ENCODE measurements at regions not wholly inside any gene's neighbourhood (a gene's known extent, or its start where the extent isn't known, plus 50 kb on each side); places are given as distances from the start of the nearest gene placed in this dataset.

DNA sequence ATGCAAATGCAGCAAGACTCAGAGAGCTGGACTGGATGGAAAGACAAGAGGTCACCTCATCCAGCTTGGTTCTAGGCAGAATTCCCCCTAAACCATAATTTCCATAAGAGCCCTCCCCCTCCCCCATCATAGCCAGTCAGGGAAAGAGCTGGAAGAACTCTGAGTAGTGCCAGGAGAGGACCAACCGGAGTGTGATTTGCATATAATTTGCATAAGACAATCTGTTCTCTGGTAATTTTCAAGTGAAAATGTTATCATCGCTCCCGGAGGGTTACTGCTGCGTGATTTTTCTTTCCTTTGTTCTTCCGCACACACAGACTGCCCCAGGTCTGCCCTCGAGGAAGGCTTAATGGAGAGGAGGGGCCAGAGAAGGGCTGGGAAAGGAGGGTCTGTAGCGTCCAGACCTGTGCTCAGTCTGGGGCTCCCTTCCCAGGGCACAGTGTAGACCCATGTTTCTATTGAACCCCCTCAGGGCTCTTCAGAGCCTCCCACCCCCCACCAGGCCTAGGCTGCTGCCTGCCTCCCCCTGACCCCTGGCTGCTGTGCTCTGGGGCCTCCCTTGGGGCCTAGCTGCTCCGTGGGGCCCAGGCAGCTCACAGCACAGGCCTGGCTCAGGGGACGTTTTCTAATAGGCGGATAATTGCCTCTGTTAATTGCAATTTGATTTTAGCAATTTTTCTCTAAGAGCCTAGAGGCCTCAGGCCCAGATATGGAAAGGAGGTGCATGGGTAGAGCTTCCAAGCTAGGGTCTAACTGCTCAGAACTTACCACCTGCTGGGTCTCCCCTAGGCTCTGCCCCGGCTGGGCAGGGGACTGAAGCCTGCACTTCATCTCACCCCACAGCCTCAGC is 90.4 kb upstream of the PJA1 start:
- Histone ChIP-seq H3K27ac (ENCODE audit: low read depth, low read length) (no peak overlapping the region), H3K79me2 (ENCODE audit: insufficient read depth, low read length) (no peaks in the 10 kb centered on the region), H2AFZ (ENCODE audit: low read depth, low read length, poor library complexity, severe bottlenecking) (no peak overlapping the region), H3K9me2 (ENCODE audit: insufficient read depth) (no peaks in the 10 kb centered on the region), H3K4me2 (ENCODE audit: low read length) (no peak overlapping the region), H3K9ac (ENCODE audit: low read length) (no peak overlapping the region), H3K4me1 (ENCODE audit: control insufficient read depth in 1 of 2, insufficient read depth in 2 of 2, low read length in 2 of 2) (no peaks in the 10 kb centered on the region), H4K20me1 (ENCODE audit: insufficient read depth) (no peaks in the 10 kb centered on the region), H3K27me3 (ENCODE audit: insufficient read depth, low read length) (no peaks in the 10 kb centered on the region), H3K36me3 (ENCODE audit: control insufficient read depth in 1 of 2, insufficient read depth in 2 of 2, low read length in 2 of 2) (no peaks in the 10 kb centered on the region), H3K9me3 (ENCODE audit: control insufficient read depth in 1 of 2, insufficient read depth in 1 of 2, low read depth in 1 of 2, low read length in 2 of 2) (no peaks in the 10 kb centered on the region), H3K4me3 (replicated peaks in 1 of 2; ENCODE audit: low read depth in 1 of 2, low read length in 2 of 2) (no peak overlapping the region)
- BruUV-seq (replicated peaks): no TSS peak
- ATAC-seq (no peak), DNase-seq (ENCODE audit: low read depth, low spot score) (no peak)
- no peak for TF ChIP-seq ZBTB33 (IDR thresholded peaks at IDR 0.05; ENCODE audit: extremely low read depth, insufficient replicate concordance, low read length)
- no peak for TF ChIP-seq SRF (IDR thresholded peaks at IDR 0.05; ENCODE audit: low read depth)
- TF ChIP-seq CTCF (IDR thresholded peaks at IDR 0.05 in 2 of 3, conservative IDR thresholded peaks at IDR 0.05 in 1 of 3; ENCODE audit: borderline replicate concordance in 1 of 3, insufficient read depth in 1 of 3, low read depth in 2 of 3, low read length in 2 of 3): no peak
- TF ChIP-seq POLR2A (IDR thresholded peaks at IDR 0.05; ENCODE audit: borderline replicate concordance, extremely low read depth, insufficient read depth, insufficient read length): no peak
- no peak for TF ChIP-seq EZH2 (IDR thresholded peaks at IDR 0.05)
- no peak for TF ChIP-seq CBX3 (IDR thresholded peaks at IDR 0.05; ENCODE audit: low read depth)
- no peak for TF ChIP-seq ZNF274 (IDR thresholded peaks at IDR 0.05; ENCODE audit: low read depth, low read length)
- TF ChIP-seq EZH2phosphoT487 (IDR thresholded peaks at IDR 0.05; ENCODE audit: borderline replicate concordance): no peak
- no peak for TF ChIP-seq ZFX (IDR thresholded peaks at IDR 0.05)
- no peak for TF ChIP-seq SP1 (IDR thresholded peaks at IDR 0.05; ENCODE audit: low read depth)
- TF ChIP-seq, protein P1, sequence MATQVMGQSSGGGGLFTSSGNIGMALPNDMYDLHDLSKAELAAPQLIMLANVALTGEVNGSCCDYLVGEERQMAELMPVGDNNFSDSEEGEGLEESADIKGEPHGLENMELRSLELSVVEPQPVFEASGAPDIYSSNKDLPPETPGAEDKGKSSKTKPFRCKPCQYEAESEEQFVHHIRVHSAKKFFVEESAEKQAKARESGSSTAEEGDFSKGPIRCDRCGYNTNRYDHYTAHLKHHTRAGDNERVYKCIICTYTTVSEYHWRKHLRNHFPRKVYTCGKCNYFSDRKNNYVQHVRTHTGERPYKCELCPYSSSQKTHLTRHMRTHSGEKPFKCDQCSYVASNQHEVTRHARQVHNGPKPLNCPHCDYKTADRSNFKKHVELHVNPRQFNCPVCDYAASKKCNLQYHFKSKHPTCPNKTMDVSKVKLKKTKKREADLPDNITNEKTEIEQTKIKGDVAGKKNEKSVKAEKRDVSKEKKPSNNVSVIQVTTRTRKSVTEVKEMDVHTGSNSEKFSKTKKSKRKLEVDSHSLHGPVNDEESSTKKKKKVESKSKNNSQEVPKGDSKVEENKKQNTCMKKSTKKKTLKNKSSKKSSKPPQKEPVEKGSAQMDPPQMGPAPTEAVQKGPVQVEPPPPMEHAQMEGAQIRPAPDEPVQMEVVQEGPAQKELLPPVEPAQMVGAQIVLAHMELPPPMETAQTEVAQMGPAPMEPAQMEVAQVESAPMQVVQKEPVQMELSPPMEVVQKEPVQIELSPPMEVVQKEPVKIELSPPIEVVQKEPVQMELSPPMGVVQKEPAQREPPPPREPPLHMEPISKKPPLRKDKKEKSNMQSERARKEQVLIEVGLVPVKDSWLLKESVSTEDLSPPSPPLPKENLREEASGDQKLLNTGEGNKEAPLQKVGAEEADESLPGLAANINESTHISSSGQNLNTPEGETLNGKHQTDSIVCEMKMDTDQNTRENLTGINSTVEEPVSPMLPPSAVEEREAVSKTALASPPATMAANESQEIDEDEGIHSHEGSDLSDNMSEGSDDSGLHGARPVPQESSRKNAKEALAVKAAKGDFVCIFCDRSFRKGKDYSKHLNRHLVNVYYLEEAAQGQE (IDR thresholded peaks at IDR 0.05; ENCODE audit: low read depth): no peak
- no peak for TF ChIP-seq YY1 (IDR thresholded peaks at IDR 0.05; ENCODE audit: extremely low read depth, insufficient replicate concordance, low read depth, low read length)
- no peak for TF ChIP-seq EGR1 (IDR thresholded peaks at IDR 0.05; ENCODE audit: low read depth)
- TF ChIP-seq JUND (IDR thresholded peaks at IDR 0.05): no peak
- no peak for TF ChIP-seq RAD21 (IDR thresholded peaks at IDR 0.05; ENCODE audit: low read depth)
- TF ChIP-seq, protein P2, sequence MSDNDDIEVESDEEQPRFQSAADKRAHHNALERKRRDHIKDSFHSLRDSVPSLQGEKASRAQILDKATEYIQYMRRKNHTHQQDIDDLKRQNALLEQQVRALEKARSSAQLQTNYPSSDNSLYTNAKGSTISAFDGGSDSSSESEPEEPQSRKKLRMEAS (IDR thresholded peaks at IDR 0.05): no peak
- no peak for TF ChIP-seq FOSL1 (IDR thresholded peaks at IDR 0.05; ENCODE audit: low read depth)
- TF ChIP-seq POLR2AphosphoS5 (IDR thresholded peaks at IDR 0.05; ENCODE audit: low read depth, low read length): no peak
- ChIA-PET RAD21 (ENCODE audit: low non-redundant PET in 1 of 2, low total read pairs in 2 of 2, uncharacterized antibody in 2 of 2, unreplicated experiment in 2 of 2) (no interaction called here), POLR2A (no interaction called here), CTCF (no interaction called here)
- intact Hi-C loops (cut with micrococcal nuclease): no loop called here
